HEK293 (cell line): ENCODE measurements at regions not wholly inside any gene's neighbourhood (a gene's known extent, or its start where the extent isn't known, plus 50 kb on each side); places are given as distances from the start of the nearest gene placed in this dataset.

Experiments used
- CTCF ChIA-PET: fragments of 350-600 bp; formaldehyde crosslinking; extraction: SDS; loops from one replicate; lab custom pipeline; 2021; ENCODE audit warnings: antibody characterized with exemption; lab: Yijun Ruan, JAX
- POLR2A ChIA-PET: fragments of 300-600 bp; formaldehyde crosslinking; extraction: SDS; loops from one replicate; lab custom pipeline; 2020; ENCODE audit warnings: antibody characterized with exemption, inconsistent platforms; lab: Yijun Ruan, JAX
- H3K27ac ChIP-seq: fragments of 200-500 bp; sonication (Bioruptor generic); 2 replicates; pipeline ENCODE4 v1.5.1; 2014; ENCODE audit warnings: low read depth, low read length, control low read depth, inconsistent platforms; ENCODE audit errors: extremely low read depth
- H3K36me3 ChIP-seq, 2 experiments: fragments of 200-500 bp in 1 of 2; sonication (Bioruptor generic) in 1 of 2; 1 replicate in 1 of 2; 2 replicates in 1 of 2; pipeline ENCODE4 v1.5.1; 2014 to 2017; ENCODE audit warnings: inconsistent platforms in 2 of 2, low read length in 2 of 2; ENCODE audit not compliant: control insufficient read depth in 2 of 2, insufficient read depth in 1 of 2
- H3K4me1 ChIP-seq: fragments of 200-500 bp; sonication (Bioruptor generic); 2 replicates; pipeline ENCODE4 v1.5.1; 2014; ENCODE audit warnings: mild to moderate bottlenecking, low read length, inconsistent platforms; ENCODE audit not compliant: control insufficient read depth, insufficient read depth
- H3K4me3 ChIP-seq: 2 replicates; pipeline ENCODE4 v1.5.1; 2011; ENCODE audit warnings: low read depth, mild to moderate bottlenecking, control low read depth, low read length, moderate library complexity
- H3K9me3 ChIP-seq: fragments of 200-500 bp; sonication (Bioruptor generic); 2 replicates; pipeline ENCODE4 v1.5.1; 2014; ENCODE audit warnings: low read depth, low read length, inconsistent platforms; ENCODE audit not compliant: control insufficient read depth, insufficient read depth
- SETDB1 ChIP-seq: IDR thresholded peaks from one replicate; pipeline ENCODE4 v1.6.1; 2017; ENCODE audit warnings: mild to moderate bottlenecking, low read length, moderate library complexity, mixed read lengths; ENCODE audit not compliant: insufficient read length
- TRIM28 ChIP-seq: IDR thresholded peaks from 2 replicates; pipeline ENCODE4 v1.6.1; 2011; ENCODE audit warnings: low read length, control low read depth, borderline replicate concordance
- TSHZ1 ChIP-seq: fragments of 450-650 bp; formaldehyde crosslinking; IDR thresholded peaks from 2 replicates; pipeline ENCODE4 v1.5.1; 2016; ENCODE audit warnings: missing biosample characterization, missing genetic modification characterization, borderline replicate concordance
- ZBTB44 ChIP-seq: fragments of 450-650 bp; IDR thresholded peaks from 2 replicates; pipeline ENCODE4 v1.5.1; 2018; ENCODE audit warnings: missing biosample characterization, mild to moderate bottlenecking, missing genetic modification characterization
- ZEB2 ChIP-seq: fragments of 450-650 bp; formaldehyde crosslinking; IDR thresholded peaks from 2 replicates; pipeline ENCODE4 v1.5.1; 2016; ENCODE audit warnings: missing biosample characterization, missing genetic modification characterization
- ZNF146 ChIP-seq: fragments of 450-650 bp; formaldehyde crosslinking; IDR thresholded peaks from 2 replicates; pipeline ENCODE4 v1.5.1; 2016; ENCODE audit warnings: missing biosample characterization, missing genetic modification characterization
- ZNF223 ChIP-seq: fragments of 450-650 bp; formaldehyde crosslinking; IDR thresholded peaks from 2 replicates; pipeline ENCODE4 v1.5.1; 2016; ENCODE audit warnings: missing biosample characterization, missing genetic modification characterization
- ZNF335 ChIP-seq: fragments of 450-650 bp; formaldehyde crosslinking; conservative IDR thresholded peaks from 2 replicates; pipeline ENCODE4 v1.5.1; 2016; ENCODE audit warnings: missing biosample characterization, missing genetic modification characterization
- ZNF37A ChIP-seq: fragments of 450-650 bp; IDR thresholded peaks from 2 replicates; pipeline ENCODE4 v1.5.1; 2018; ENCODE audit warnings: missing biosample characterization, missing genetic modification characterization
- ZNF501 ChIP-seq: fragments of 450-650 bp; formaldehyde crosslinking; IDR thresholded peaks from 2 replicates; pipeline ENCODE4 v1.5.1; 2016; ENCODE audit warnings: missing biosample characterization, missing genetic modification characterization
- ZNF521 ChIP-seq: fragments of 450-650 bp; formaldehyde crosslinking; IDR thresholded peaks from 2 replicates; pipeline ENCODE4 v1.5.1; 2017; ENCODE audit warnings: missing biosample characterization, mild to moderate bottlenecking, missing genetic modification characterization
- ZNF555 ChIP-seq: fragments of 450-650 bp; formaldehyde crosslinking; conservative IDR thresholded peaks from 2 replicates; pipeline ENCODE4 v1.5.1; 2017; ENCODE audit warnings: missing biosample characterization, mild to moderate bottlenecking, missing genetic modification characterization, inconsistent platforms
- ZNF560 ChIP-seq: fragments of 450-650 bp; formaldehyde crosslinking; IDR thresholded peaks from 2 replicates; pipeline ENCODE4 v1.5.1; 2017; ENCODE audit warnings: missing biosample characterization, missing genetic modification characterization, borderline replicate concordance
- ZNF585B ChIP-seq: fragments of 450-650 bp; formaldehyde crosslinking; IDR thresholded peaks from 2 replicates; pipeline ENCODE4 v1.5.1; 2016; ENCODE audit warnings: missing biosample characterization, missing genetic modification characterization
- ZNF621 ChIP-seq: fragments of 450-650 bp; formaldehyde crosslinking; IDR thresholded peaks from 2 replicates; pipeline ENCODE4 v1.5.1; 2017; ENCODE audit warnings: missing biosample characterization, missing genetic modification characterization
- ZNF776 ChIP-seq: fragments of 450-650 bp; formaldehyde crosslinking; IDR thresholded peaks from 2 replicates; pipeline ENCODE4 v1.5.0; 2017; ENCODE audit warnings: missing biosample characterization, missing genetic modification characterization, borderline replicate concordance
- ZNF777 ChIP-seq: fragments of 450-650 bp; formaldehyde crosslinking; IDR thresholded peaks from 2 replicates; pipeline ENCODE4 v1.5.1; 2017; ENCODE audit warnings: missing biosample characterization, missing genetic modification characterization, borderline replicate concordance
- ZNF785 ChIP-seq: fragments of 450-650 bp; formaldehyde crosslinking; IDR thresholded peaks from 2 replicates; pipeline ENCODE4 v1.5.1; 2016; ENCODE audit warnings: missing biosample characterization, missing genetic modification characterization
- ZSCAN16 ChIP-seq: fragments of 450-650 bp; formaldehyde crosslinking; IDR thresholded peaks from 2 replicates; pipeline ENCODE4 v1.5.1; 2016; ENCODE audit warnings: missing biosample characterization, missing genetic modification characterization
- ZXDB ChIP-seq: fragments of 450-650 bp; formaldehyde crosslinking; IDR thresholded peaks from 2 replicates; pipeline ENCODE4 v1.5.1; 2016; ENCODE audit warnings: missing biosample characterization, missing genetic modification characterization
- TF ChIP-seq, protein P1 (sequence below): fragments of 450-650 bp; formaldehyde crosslinking; IDR thresholded peaks from 2 replicates; pipeline ENCODE4 v1.5.1; 2017; ENCODE audit warnings: missing biosample characterization, missing genetic modification characterization

DNA sequence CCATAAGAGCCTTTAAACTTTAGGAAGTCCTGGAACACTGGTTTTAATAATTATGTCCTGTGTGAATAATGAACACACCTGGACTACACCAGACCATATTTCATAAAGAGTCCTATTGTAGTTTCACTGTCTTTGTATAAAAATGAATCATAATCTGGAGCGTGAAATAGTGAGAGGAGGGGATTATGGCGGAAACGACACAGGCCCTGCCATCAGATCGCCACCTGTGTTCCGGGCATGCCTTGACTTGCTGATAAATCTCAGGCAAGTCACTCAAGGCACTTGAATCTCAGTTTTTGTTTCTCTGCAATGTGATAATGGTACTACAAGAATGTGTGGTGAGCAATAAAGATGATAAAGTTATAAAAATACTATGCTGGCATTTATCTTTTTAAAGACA is 995.5 kb downstream of the MCTP2 start (continued):
- TF ChIP-seq ZEB2 (tag by site-specific recombination) (no peak), ZNF555 (tag by site-specific recombination) (no peak), ZNF560 (tag by site-specific recombination) (no peak), ZNF585B (tag by site-specific recombination) (no peak)

- H3K9me3 ChIP-seq = no peaks in the 10 kb centered on the region
- H3K27ac ChIP-seq = no peak overlapping the region
- no peaks in the 10 kb centered on the region; a peak in 1 of 3 replicates for H3K36me3 ChIP-seq
- TF ChIP-seq ZNF521 (tag by site-specific recombination) (no peak), ZBTB44 (tag by site-specific recombination) (no peak), ZNF335 (tag by site-specific recombination) (no peak), ZNF621 (tag by site-specific recombination) (no peak), ZNF776 (tag by site-specific recombination) (no peak), SETDB1 (no peak), ZSCAN16 (tag by site-specific recombination) (no peak)
- TF ChIP-seq, protein P1, sequence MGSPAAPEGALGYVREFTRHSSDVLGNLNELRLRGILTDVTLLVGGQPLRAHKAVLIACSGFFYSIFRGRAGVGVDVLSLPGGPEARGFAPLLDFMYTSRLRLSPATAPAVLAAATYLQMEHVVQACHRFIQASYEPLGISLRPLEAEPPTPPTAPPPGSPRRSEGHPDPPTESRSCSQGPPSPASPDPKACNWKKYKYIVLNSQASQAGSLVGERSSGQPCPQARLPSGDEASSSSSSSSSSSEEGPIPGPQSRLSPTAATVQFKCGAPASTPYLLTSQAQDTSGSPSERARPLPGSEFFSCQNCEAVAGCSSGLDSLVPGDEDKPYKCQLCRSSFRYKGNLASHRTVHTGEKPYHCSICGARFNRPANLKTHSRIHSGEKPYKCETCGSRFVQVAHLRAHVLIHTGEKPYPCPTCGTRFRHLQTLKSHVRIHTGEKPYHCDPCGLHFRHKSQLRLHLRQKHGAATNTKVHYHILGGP (tag by site-specific recombination) = no peak
- ChIA-PET POLR2A (no interaction called here), CTCF (no interaction called here)
- no peak overlapping the region for H3K4me3 ChIP-seq
- no peaks in the 10 kb centered on the region for H3K4me1 ChIP-seq
Measured at GRCh38 chr15:95227235-95227634, 995.9 kb downstream of the MCTP2 start.

DNA sequence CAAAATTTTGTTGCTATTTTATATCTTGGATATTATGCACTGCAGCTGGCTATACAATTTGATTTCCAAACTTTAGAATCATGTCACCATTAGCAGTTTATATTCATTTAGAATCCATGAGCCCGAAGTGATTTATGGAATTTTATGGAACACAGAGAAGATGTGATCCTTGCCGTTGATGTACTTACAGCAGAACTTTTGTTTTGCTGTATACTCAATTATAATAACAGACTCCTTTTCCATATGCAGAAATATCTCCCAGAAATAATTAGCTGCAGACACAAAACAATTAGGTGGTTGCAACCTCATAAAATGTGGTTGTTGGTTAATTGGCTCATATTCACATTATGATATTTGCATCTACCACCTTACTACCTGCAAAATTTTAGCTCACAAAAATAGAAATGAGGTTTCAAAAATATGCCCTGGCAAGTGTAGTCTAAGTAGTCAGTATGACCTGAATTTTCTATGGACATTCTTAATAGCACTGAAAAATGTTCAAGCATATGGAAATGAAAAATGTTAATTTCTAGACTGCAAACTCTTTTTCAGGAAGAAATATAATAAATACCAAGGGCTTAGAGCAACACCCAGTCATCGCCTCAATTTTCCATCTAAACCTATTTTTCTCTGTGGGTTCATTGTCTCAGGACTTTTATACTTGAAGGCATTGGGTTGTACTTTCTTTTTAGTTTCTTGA is 997.6 kb downstream of the MCTP2 start:
- no peaks in the 10 kb centered on the region for H3K9me3 ChIP-seq

GRCh38 chr15:95235033-95235432 is 1003.7 kb downstream of the MCTP2 start:
- no peak overlapping the region for H3K4me3 ChIP-seq
- ChIA-PET CTCF (interaction anchor here (0.6 kb wide), 1 partner anchor 656 kb away, joined by 3 read pairs; no protein-coding TSS in a partner anchor), POLR2A (no interaction called here)
- no peak overlapping the region for H3K27ac ChIP-seq
- no peaks in the 10 kb centered on the region; the same call in 1 of the 2 replicates for H3K9me3 ChIP-seq
- no peaks in the 10 kb centered on the region for H3K4me1 ChIP-seq
- TF ChIP-seq ZNF785 (tag by site-specific recombination) = no peak
- TF ChIP-seq ZNF501 = no peak
- no peak for TF ChIP-seq ZXDB (tag by site-specific recombination)
- TF ChIP-seq TRIM28 = peak; percentile 77; the same call in 1 of the 2 replicates
- TF ChIP-seq ZNF37A = no peak
- TF ChIP-seq ZNF223 (tag by site-specific recombination) = no peak
- no peak for TF ChIP-seq TSHZ1 (tag by site-specific recombination)
- TF ChIP-seq ZNF777 = no peak
- TF ChIP-seq SETDB1 = peak; percentile 84
- TF ChIP-seq, all 188 proteins: peak for 2
- no peaks in the 10 kb centered on the region; a peak in 1 of 3 replicates for H3K36me3 ChIP-seq

More for the DNA sequence above, 997.6 kb downstream of the MCTP2 start:
- Histone ChIP-seq H3K36me3 (no peaks in the 10 kb centered on the region; a peak in 1 of 3 replicates), H3K4me3 (no peak overlapping the region), H3K4me1 (no peaks in the 10 kb centered on the region), H3K27ac (no peak overlapping the region)
- TF ChIP-seq ZNF146 (tag by site-specific recombination) = no peak
- CTCF ChIA-PET = no interaction called here
- POLR2A ChIA-PET = no interaction called here
